GM18861 (cell line): ENCODE measurements at regions not wholly inside any gene's neighbourhood (a gene's known extent, or its start where the extent isn't known, plus 50 kb on each side); places are given as distances from the start of the nearest gene placed in this dataset.

Source experiments
- ATAC-seq: cut with Tn5 transposase; IDR thresholded peaks from one replicate; pipeline ENCODE4 v1.9.1; 2021; ENCODE audit not compliant: unreplicated experiment

DNA sequence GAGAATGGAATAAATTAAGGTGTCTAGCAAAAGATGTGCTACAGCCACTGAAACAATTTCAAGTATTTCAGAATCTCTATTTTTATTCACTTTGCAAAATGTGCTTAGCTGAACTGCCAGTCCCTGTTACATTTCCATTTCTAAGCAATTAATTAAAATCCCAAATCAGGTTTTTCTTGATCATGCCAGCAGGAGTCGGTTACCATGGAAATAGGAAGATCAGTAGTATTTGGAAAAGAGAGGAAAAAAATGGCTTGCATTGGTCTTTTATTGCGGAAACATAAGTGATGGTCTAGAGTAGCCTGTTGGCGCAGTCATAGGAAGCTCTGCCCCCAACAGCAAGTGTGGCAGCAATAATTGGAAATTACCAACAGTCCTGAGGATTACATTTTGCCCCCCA is 867.1 kb downstream of the GATA3 start:
- ATAC-seq: no peak

GRCh38 chr10:8923096-8923495 is 868.6 kb downstream of the GATA3 start:
- no peak for ATAC-seq

DNA sequence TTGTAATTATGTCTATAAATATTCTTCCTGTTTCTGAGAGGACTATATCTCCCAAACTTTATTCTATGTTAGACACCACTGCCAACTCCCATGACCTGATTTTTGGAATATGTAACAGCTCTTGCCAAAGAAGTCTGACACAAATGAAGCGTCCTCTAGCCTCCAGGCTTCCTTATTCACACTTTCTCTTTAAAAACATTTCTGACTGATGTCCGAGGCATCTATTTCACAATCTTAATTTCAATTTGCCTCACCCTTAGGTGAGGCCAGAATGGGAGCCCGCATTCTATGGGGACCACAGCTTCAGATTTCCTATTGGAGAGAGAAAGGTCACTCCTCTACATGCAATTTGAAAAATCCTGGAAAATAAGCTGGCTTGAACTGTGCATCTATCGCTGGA is 873.2 kb downstream of the GATA3 start:
- no peak for ATAC-seq

DNA sequence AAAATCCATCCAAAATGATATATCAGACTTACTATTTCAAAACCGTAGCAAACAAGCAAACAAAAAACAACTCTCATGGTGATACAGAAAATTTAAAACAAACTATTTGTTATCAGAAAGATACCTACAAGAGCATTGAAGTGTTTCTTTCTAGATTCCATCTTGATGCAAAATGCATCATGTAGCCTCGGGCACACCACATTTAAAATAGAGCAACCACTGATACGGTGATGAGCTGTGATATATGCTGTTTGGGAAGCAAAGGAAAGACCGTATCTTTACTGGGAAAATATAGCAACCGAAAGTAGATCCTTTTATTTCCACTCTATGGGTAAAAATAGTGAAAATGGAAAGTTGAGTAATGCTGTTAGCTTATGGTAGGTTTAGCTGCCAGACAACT is 892.0 kb downstream of the GATA3 start:
- no peak for ATAC-seq

- no peak for ATAC-seq
These were observed 896.5 kb downstream of the GATA3 start for GRCh38 chr10:8950978-8951377.

GRCh38 chr10:8951440-8952089 is 897.1 kb downstream of the GATA3 start:
- ATAC-seq: no peak

DNA sequence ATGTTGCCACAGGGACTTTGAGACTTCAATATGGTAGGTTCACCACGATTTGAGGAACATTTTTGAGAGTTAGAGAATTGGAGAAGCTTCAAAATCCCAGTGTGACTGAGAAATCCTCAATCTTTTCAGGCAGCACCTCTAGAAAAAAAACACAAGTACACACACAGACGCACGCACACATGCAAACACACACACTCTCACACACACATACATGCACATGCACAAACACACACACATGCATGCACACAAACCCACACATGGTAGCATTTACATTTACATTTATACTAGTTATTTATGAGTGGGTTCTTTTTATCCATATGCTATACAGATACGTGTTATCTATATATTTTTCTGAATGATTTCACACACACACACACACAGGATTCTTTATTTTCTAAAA is 901.9 kb downstream of the GATA3 start:
- ATAC-seq: no peak

- ATAC-seq: no peak
These were observed 907.8 kb downstream of the GATA3 start for GRCh38 chr10:8962249-8962648.

DNA sequence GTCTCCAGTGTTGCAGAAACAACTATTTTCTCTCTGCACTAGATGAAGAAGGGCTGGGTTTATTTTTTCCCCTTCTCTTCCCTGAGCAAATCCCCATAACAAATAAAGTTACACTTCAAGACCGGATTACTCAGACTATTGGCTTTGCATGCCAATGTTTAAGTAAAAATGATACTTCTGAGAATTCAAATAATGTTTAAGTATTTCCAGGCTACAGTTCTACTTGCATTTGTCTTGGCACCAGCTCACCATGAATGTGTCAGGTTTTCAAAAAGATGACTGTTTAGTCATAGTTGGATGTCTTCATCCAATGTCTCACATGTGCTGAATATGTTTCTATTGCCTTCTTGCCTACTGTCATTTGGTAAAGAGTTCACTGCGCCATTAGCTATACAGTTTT is 912.6 kb downstream of the GATA3 start:
- ATAC-seq: no peak

GRCh38 chr10:8969853-8970252 is 915.4 kb downstream of the GATA3 start:
- no peak for ATAC-seq

GRCh38 chr10:8975535-8975934 is 921.0 kb downstream of the GATA3 start:
- ATAC-seq: no peak

- ATAC-seq: no peak
These were observed 923.6 kb downstream of the GATA3 start for GRCh38 chr10:8978100-8978499.

GRCh38 chr10:8979976-8980375 is 925.5 kb downstream of the GATA3 start:
- ATAC-seq: no peak

DNA sequence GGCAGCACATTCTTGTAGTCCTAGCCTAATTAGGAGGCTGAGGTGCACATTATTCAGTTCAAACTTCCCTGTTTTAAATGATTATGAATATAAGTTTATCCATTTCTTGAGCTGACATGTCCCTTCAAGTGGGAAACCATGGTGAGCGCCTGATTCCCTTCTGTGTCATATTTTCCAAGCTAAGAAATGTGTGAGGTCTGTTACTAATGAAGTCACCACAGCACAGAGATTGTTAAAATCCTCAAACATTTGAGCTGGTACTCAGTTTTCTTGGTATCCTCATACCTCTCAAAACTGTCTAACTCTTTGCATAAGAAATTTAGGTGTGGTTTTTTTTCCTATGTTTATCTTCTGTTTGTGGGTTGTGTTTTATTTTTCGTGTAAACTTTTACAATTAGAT is 926.8 kb downstream of the GATA3 start:
- ATAC-seq: no peak

DNA sequence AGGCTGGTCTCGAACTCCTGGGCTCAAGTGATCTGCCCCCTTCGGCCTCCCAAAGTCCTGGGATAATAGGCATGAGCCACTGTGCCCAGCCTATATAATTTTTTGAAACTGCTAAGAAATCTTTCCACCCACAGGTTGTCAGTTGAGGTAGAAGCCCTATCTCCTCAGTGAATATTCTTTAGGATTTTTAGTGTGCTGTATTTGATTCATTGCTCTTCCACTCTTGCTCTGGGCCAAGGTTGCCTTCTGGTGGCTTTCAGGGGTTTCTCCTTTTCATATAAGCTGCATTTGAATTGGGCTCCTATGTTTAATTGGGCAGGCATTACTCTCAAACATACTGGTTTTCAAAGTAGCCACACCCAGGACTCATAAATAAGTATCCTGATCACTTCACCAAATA is 931.2 kb downstream of the GATA3 start:
- ATAC-seq: no peak

DNA sequence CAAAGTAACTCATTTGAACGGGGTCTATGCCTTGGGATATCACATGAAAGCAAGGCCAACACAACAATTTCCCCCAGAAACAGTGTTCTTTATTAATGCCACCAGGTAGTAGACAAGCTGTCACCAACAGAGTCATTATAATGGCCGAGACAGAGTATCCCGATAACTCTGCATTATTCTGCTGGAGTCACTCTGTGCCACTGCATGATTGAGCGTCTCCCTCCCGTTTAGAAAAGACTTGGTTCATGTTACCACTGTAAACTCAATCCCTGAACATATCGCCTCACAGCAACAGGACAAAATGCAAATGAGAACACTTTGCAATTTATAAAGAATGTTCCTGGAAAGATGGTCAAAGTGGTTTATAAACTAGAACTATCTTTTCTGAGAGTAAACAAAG is 932.5 kb downstream of the GATA3 start:
- ATAC-seq: no peak

- ATAC-seq: no peak
These were observed 933.2 kb downstream of the GATA3 start for GRCh38 chr10:8987712-8988111.

GRCh38 chr10:8990280-8990987 is 935.9 kb downstream of the GATA3 start:
- no peak for ATAC-seq

- no peak for ATAC-seq
These were observed 937.5 kb downstream of the GATA3 start for GRCh38 chr10:8992009-8992408.

DNA sequence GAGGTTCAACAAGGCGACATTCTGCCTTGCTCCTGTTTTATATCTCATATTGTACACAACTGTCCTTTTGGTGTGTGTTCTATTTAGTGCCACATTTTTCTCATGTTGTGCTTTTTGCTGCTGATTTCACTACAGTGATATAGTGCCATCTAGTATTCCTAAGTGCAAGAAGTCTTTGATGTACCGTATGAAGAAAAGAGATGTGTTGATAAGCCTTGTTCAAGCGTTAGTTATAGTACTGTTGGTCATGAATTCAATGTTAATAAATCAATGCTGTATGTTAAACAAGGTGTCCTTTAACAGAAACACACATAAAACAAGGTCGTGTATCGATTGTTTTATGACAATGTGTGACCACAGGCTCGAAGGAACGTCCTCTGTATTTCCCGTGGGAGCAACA is 939.4 kb downstream of the GATA3 start:
- no peak for ATAC-seq

DNA sequence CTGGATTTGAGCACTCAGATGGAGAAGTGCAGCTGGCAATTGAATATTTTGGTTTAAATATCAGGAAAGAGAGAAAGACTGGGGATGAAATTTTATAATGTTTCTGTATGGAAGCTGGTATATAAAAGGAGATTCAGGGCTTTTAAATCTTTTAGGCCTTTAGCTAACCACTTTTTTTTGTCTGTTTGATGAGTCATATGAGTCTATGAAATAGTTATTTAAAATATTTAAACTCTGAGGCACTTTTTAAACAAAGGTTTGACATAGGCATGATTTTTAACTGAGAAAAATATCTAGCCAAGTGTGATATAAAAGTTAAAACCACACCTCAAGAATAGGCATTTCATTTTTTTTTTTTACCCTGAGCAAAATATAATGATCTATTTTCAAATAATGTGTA is 944.3 kb downstream of the GATA3 start:
- ATAC-seq: no peak

DNA sequence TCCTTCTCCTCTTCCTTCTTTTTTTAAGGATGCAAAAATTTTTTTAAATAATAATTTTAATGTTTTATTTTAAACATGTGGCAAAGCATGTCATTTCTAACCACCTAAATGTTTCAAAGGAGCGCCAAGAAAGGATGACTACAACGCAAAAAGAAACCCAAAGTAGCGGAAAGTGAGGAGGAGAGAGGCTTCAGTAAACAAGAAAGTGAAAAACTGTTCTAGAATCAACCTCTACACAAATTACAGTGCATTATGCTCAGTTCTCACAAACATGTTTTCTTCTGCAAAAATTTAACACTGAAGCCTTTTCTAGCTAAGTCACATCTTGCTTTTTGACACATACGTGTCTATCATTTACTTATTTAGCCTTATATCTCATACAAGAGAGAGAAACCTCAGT is 948.6 kb downstream of the GATA3 start:
- ATAC-seq: no peak

- ATAC-seq: no peak
These were observed 950.2 kb downstream of the GATA3 start for GRCh38 chr10:9004736-9005135.
